ENCODE measurements at regions not wholly inside any gene's neighbourhood (a gene's known extent, or its start where the extent isn't known, plus 50 kb on each side); places are given as distances from the start of the nearest gene placed in this dataset.

GRCh38 chr2:3138621-3139020 is 239.0 kb downstream of the EIPR1 start:
- Histone ChIP-seq H3K27me3 (ENCODE audit: control insufficient read depth, insufficient read depth, low read length) (no peaks in the 10 kb centered on the region), H3K27ac (ENCODE audit: low read length) (no peak overlapping the region), H3K4me1 (ENCODE audit: control insufficient read depth, insufficient read depth, low read length) (no peaks in the 10 kb centered on the region), H3K36me3 (ENCODE audit: control insufficient read depth, insufficient read depth, low read length) (no peaks in the 10 kb centered on the region), H3K9me3 (replicated peaks; ENCODE audit: control insufficient read depth, low read depth, low read length) (peaks cover 5% of the 10 kb centered on the region), H3K4me3 (ENCODE audit: low read length) (no peak overlapping the region)
- no peak for DNase-seq
- 87% methylated on average over 8 of the region's 9 CpGs for WGBS (ENCODE audit: insufficient coverage)

- no peaks in the 10 kb centered on the region for H3K36me3 ChIP-seq (ENCODE audit: control insufficient read depth, insufficient read depth, low read length)
- H3K27me3 ChIP-seq (ENCODE audit: control insufficient read depth, insufficient read depth, low read length), result no peaks in the 10 kb centered on the region
- no peak for DNase-seq
- no peak overlapping the region for H3K27ac ChIP-seq (ENCODE audit: low read length)
- no peak overlapping the region for H3K4me3 ChIP-seq (ENCODE audit: low read length)
- H3K9me3 ChIP-seq (replicated peaks; ENCODE audit: control insufficient read depth, low read depth, low read length), result peaks cover 5% of the 10 kb centered on the region
- H3K4me1 ChIP-seq (ENCODE audit: control insufficient read depth, insufficient read depth, low read length), result no peaks in the 10 kb centered on the region
- WGBS (ENCODE audit: insufficient coverage), result 94% methylated on average over 5 of the region's 5 CpGs
Observed at GRCh38 chr2:3137651-3138300, 239.8 kb downstream of the EIPR1 start.

- Histone ChIP-seq H3K4me3 (ENCODE audit: low read length) (no peak overlapping the region), H3K27ac (ENCODE audit: low read length) (no peak overlapping the region), H3K27me3 (ENCODE audit: control insufficient read depth, insufficient read depth, low read length) (peaks cover 4% of the 10 kb centered on the region), H3K4me1 (ENCODE audit: control insufficient read depth, insufficient read depth, low read length) (no peaks in the 10 kb centered on the region), H3K9me3 (replicated peaks; ENCODE audit: control insufficient read depth, low read depth, low read length) (peaks cover 5% of the 10 kb centered on the region), H3K36me3 (ENCODE audit: control insufficient read depth, insufficient read depth, low read length) (no peaks in the 10 kb centered on the region)
- DNase-seq, result no peak
- 100% methylated on average over 1 of the region's 5 CpGs for WGBS (ENCODE audit: insufficient coverage)
Observed at GRCh38 chr2:3135676-3136075, 241.9 kb downstream of the EIPR1 start.

- Histone ChIP-seq H3K27me3 (ENCODE audit: control insufficient read depth, insufficient read depth, low read length) (peaks cover 11% of the 10 kb centered on the region), H3K4me3 (ENCODE audit: low read length) (no peak overlapping the region), H3K27ac (ENCODE audit: low read length) (no peak overlapping the region), H3K9me3 (replicated peaks; ENCODE audit: control insufficient read depth, low read depth, low read length) (peaks cover 5% of the 10 kb centered on the region), H3K4me1 (ENCODE audit: control insufficient read depth, insufficient read depth, low read length) (no peaks in the 10 kb centered on the region), H3K36me3 (ENCODE audit: control insufficient read depth, insufficient read depth, low read length) (no peaks in the 10 kb centered on the region)
- DNase-seq, result no peak
- WGBS (ENCODE audit: insufficient coverage), result 98% methylated on average over 12 of the region's 14 CpGs
Observed at GRCh38 chr2:3134026-3134571, 243.5 kb downstream of the EIPR1 start.

GRCh38 chr2:3132966-3133365 is 244.7 kb downstream of the EIPR1 start:
- peaks cover 8% of the 10 kb centered on the region for H3K4me1 ChIP-seq (ENCODE audit: control insufficient read depth, insufficient read depth, low read length)
- peaks cover 5% of the 10 kb centered on the region for H3K9me3 ChIP-seq (replicated peaks; ENCODE audit: control insufficient read depth, low read depth, low read length)
- H3K27me3 ChIP-seq (ENCODE audit: control insufficient read depth, insufficient read depth, low read length), result peaks cover 11% of the 10 kb centered on the region
- no peak for DNase-seq
- H3K27ac ChIP-seq (ENCODE audit: low read length), result no peak overlapping the region
- 74% methylated on average over 8 of the region's 11 CpGs for WGBS (ENCODE audit: insufficient coverage)
- H3K36me3 ChIP-seq (ENCODE audit: control insufficient read depth, insufficient read depth, low read length), result no peaks in the 10 kb centered on the region
- H3K4me3 ChIP-seq (ENCODE audit: low read length), result no peak overlapping the region

- DNase-seq, result no peak
- WGBS (ENCODE audit: insufficient coverage), result 69% methylated on average over 4 of the region's 10 CpGs
- Histone ChIP-seq H3K27me3 (ENCODE audit: control insufficient read depth, insufficient read depth, low read length) (peaks cover 11% of the 10 kb centered on the region), H3K36me3 (ENCODE audit: control insufficient read depth, insufficient read depth, low read length) (no peaks in the 10 kb centered on the region), H3K9me3 (replicated peaks; ENCODE audit: control insufficient read depth, low read depth, low read length) (peaks cover 5% of the 10 kb centered on the region), H3K4me3 (ENCODE audit: low read length) (no peak overlapping the region), H3K27ac (ENCODE audit: low read length) (no peak overlapping the region), H3K4me1 (ENCODE audit: control insufficient read depth, insufficient read depth, low read length) (peaks cover 13% of the 10 kb centered on the region)
Observed at GRCh38 chr2:3132466-3132865, 245.2 kb downstream of the EIPR1 start.

GRCh38 chr2:3131636-3132326 is 245.8 kb downstream of the EIPR1 start:
- Histone ChIP-seq H3K4me1 (ENCODE audit: control insufficient read depth, insufficient read depth, low read length) (peaks cover 20% of the 10 kb centered on the region), H3K36me3 (ENCODE audit: control insufficient read depth, insufficient read depth, low read length) (no peaks in the 10 kb centered on the region), H3K27ac (ENCODE audit: low read length) (no peak overlapping the region), H3K9me3 (replicated peaks; ENCODE audit: control insufficient read depth, low read depth, low read length) (peaks cover 5% of the 10 kb centered on the region), H3K27me3 (ENCODE audit: control insufficient read depth, insufficient read depth, low read length) (peaks cover 11% of the 10 kb centered on the region), H3K4me3 (ENCODE audit: low read length) (no peak overlapping the region)
- 20% methylated on average over 12 of the region's 22 CpGs for WGBS (ENCODE audit: insufficient coverage)
- no peak for DNase-seq

GRCh38 chr2:3130889-3131635 is 246.6 kb downstream of the EIPR1 start:
- H3K4me1 ChIP-seq (ENCODE audit: control insufficient read depth, insufficient read depth, low read length), result peaks cover 27% of the 10 kb centered on the region
- peaks cover 5% of the 10 kb centered on the region for H3K9me3 ChIP-seq (replicated peaks; ENCODE audit: control insufficient read depth, low read depth, low read length)
- H3K27ac ChIP-seq (ENCODE audit: low read length), result no peak overlapping the region
- no peak overlapping the region for H3K4me3 ChIP-seq (ENCODE audit: low read length)
- no peak for DNase-seq
- peaks cover 11% of the 10 kb centered on the region for H3K27me3 ChIP-seq (ENCODE audit: control insufficient read depth, insufficient read depth, low read length)
- 38% methylated on average over 16 of the region's 19 CpGs for WGBS (ENCODE audit: insufficient coverage)
- no peaks in the 10 kb centered on the region for H3K36me3 ChIP-seq (ENCODE audit: control insufficient read depth, insufficient read depth, low read length)

GRCh38 chr2:3130444-3130843 is 247.2 kb downstream of the EIPR1 start:
- no peaks in the 10 kb centered on the region for H3K9me3 ChIP-seq (replicated peaks; ENCODE audit: control insufficient read depth, low read depth, low read length)
- 62% methylated on average over 4 of the region's 4 CpGs for WGBS (ENCODE audit: insufficient coverage)
- peaks cover 11% of the 10 kb centered on the region for H3K27me3 ChIP-seq (ENCODE audit: control insufficient read depth, insufficient read depth, low read length)
- DNase-seq, result no peak
- H3K27ac ChIP-seq (ENCODE audit: low read length), result no peak overlapping the region
- H3K4me3 ChIP-seq (ENCODE audit: low read length), result no peak overlapping the region
- peaks cover 33% of the 10 kb centered on the region for H3K4me1 ChIP-seq (ENCODE audit: control insufficient read depth, insufficient read depth, low read length)
- H3K36me3 ChIP-seq (ENCODE audit: control insufficient read depth, insufficient read depth, low read length), result no peaks in the 10 kb centered on the region

GRCh38 chr2:3129867-3130266 is 247.8 kb downstream of the EIPR1 start:
- no peak overlapping the region for H3K27ac ChIP-seq (ENCODE audit: low read length)
- peaks cover 11% of the 10 kb centered on the region for H3K27me3 ChIP-seq (ENCODE audit: control insufficient read depth, insufficient read depth, low read length)
- peaks cover 36% of the 10 kb centered on the region for H3K4me1 ChIP-seq (ENCODE audit: control insufficient read depth, insufficient read depth, low read length)
- no peaks in the 10 kb centered on the region for H3K36me3 ChIP-seq (ENCODE audit: control insufficient read depth, insufficient read depth, low read length)
- no peak for DNase-seq
- 20% methylated on average over 1 of the region's 6 CpGs for WGBS (ENCODE audit: insufficient coverage)
- no peak overlapping the region for H3K4me3 ChIP-seq (ENCODE audit: low read length)
- H3K9me3 ChIP-seq (replicated peaks; ENCODE audit: control insufficient read depth, low read depth, low read length), result no peaks in the 10 kb centered on the region

Data from muscle of leg (tissue), 3 donors.